ENCODE measurements at regions not wholly inside any gene's neighbourhood (a gene's known extent, or its start where the extent isn't known, plus 50 kb on each side); places are given as distances from the start of the nearest gene placed in this dataset.

GRCh38 chr20:11740975-11741374 lies 176.7 kb upstream of the BTBD3 start:
- H3K27ac Mint-ChIP-seq: no peak overlapping the region
- TF ChIP-seq IRF1 (CRISPR knock-in tag; IDR thresholded peaks at IDR 0.05) (no peak), EMX1 (CRISPR knock-in tag; IDR thresholded peaks at IDR 0.05) (no peak), ESRRA (CRISPR knock-in tag; IDR thresholded peaks at IDR 0.05; ENCODE audit: borderline replicate concordance) (no peak), CBFB (CRISPR knock-in tag; IDR thresholded peaks at IDR 0.05; ENCODE audit: low read depth) (no peak), ZNF423 (CRISPR knock-in tag; IDR thresholded peaks at IDR 0.05) (no peak), ZSCAN18 (CRISPR knock-in tag; IDR thresholded peaks at IDR 0.05) (no peak), ZNF219 (CRISPR knock-in tag; IDR thresholded peaks at IDR 0.05; ENCODE audit: borderline replicate concordance) (no peak)
- TF ChIP-seq, protein P1, sequence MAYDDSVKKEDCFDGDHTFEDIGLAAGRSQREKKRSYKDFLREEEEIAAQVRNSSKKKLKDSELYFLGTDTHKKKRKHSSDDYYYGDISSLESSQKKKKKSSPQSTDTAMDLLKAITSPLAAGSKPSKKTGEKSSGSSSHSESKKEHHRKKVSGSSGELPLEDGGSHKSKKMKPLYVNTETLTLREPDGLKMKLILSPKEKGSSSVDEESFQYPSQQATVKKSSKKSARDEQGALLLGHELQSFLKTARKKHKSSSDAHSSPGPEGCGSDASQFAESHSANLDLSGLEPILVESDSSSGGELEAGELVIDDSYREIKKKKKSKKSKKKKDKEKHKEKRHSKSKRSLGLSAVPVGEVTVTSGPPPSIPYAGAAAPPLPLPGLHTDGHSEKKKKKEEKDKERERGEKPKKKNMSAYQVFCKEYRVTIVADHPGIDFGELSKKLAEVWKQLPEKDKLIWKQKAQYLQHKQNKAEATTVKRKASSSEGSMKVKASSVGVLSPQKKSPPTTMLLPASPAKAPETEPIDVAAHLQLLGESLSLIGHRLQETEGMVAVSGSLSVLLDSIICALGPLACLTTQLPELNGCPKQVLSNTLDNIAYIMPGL (CRISPR knock-in tag; IDR thresholded peaks at IDR 0.05): no peak
- no peaks in the 10 kb centered on the region for H3K4me1 Mint-ChIP-seq
- DNase-seq (ENCODE audit: low spot score): no peak
- H3K27me3 Mint-ChIP-seq (ENCODE audit: low read depth): no peaks in the 10 kb centered on the region
- no peaks in the 10 kb centered on the region for H3K36me3 Mint-ChIP-seq
- CTCF ChIA-PET: interaction anchor here (1.1 kb wide), 1 partner anchor 24 kb away, joined by 4 read pairs; no protein-coding TSS in a partner anchor
- 0 out of 2 replicates have a peak, but pooled peaks cover 4% of the 10 kb centered on the region for H3K9me3 Mint-ChIP-seq
- no peak overlapping the region for H3K4me3 Mint-ChIP-seq
- no peak for ATAC-seq
- POLR2A ChIA-PET: interaction anchor here (0.7 kb wide), 1 partner anchor 26 kb away, joined by 4 read pairs; no protein-coding TSS in a partner anchor

DNA sequence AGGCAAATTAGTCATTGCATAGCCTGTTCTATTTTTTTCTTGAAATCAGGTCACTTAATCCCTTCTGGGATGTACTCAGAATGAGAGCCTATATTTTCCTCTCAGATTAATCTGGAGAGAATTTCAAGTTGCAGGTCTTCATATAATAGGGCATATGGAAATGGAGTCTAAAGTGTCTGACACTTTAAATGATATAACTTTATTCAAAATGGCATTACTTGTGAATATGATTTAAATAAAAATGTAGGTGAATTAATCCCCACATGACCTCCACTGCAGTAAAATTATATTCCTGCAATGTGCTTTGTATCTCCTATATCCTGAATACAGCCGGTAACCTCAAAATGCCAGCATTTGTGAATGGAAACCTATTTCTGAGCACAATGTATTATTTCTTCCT lies 172.5 kb upstream of the BTBD3 start:
- CTCF ChIA-PET: no interaction called here
- POLR2A ChIA-PET: interaction anchor here (1.0 kb wide), 1 partner anchor 9 kb away, joined by 3 read pairs; no protein-coding TSS in a partner anchor

DNA sequence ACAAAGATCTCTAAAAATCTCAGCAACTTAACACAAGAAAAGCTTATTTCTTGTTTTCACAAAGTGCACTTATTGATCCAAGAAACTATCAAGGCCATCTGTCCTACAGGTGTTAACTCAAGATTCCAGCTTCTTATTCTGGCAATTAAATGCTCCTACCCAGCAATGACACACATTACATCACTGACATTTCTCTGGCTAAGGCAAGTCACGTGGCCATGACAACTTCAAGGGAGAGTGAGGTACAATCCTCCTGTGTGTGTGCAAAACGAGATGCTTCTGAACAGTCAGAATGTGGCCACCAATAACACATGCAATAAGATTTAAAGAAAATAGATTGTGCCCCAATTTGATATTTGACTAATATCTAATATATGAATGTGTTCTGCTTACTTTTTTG lies 169.3 kb upstream of the BTBD3 start:
- DNase-seq (ENCODE audit: low spot score) (no peak), ATAC-seq (no peak)
- Mint-ChIP-seq H3K36me3 (no peaks in the 10 kb centered on the region), H3K27me3 (ENCODE audit: low read depth) (no peaks in the 10 kb centered on the region), H3K4me3 (no peak overlapping the region), H3K4me1 (no peaks in the 10 kb centered on the region), H3K9me3 (peaks cover 7% of the 10 kb centered on the region; the same call in 1 of the 2 replicates), H3K27ac (no peak overlapping the region)
- ChIA-PET POLR2A (interaction anchor here (0.7 kb wide), 1 partner anchor 1469 kb away, joined by 3 read pairs; no protein-coding TSS in a partner anchor), CTCF (interaction anchor here (1.3 kb wide), 1 partner anchor 27 kb away, joined by 3 read pairs; no protein-coding TSS in a partner anchor)
- TF ChIP-seq ELF4 (CRISPR knock-in tag; IDR thresholded peaks at IDR 0.05; ENCODE audit: low read depth) (no peak), CREM (CRISPR knock-in tag; IDR thresholded peaks at IDR 0.05) (no peak), ESRRA (CRISPR knock-in tag; IDR thresholded peaks at IDR 0.05; ENCODE audit: borderline replicate concordance) (no peak), ZNF317 (CRISPR knock-in tag; IDR thresholded peaks at IDR 0.05; ENCODE audit: borderline replicate concordance, low read depth) (no peak), ZNF219 (CRISPR knock-in tag; IDR thresholded peaks at IDR 0.05; ENCODE audit: borderline replicate concordance) (no peak), JAZF1 (CRISPR knock-in tag; IDR thresholded peaks at IDR 0.05) (no peak), MXD4 (CRISPR knock-in tag; IDR thresholded peaks at IDR 0.05; ENCODE audit: borderline replicate concordance) (no peak), IRF2 (CRISPR knock-in tag; IDR thresholded peaks at IDR 0.05; ENCODE audit: borderline replicate concordance, low read depth) (no peak), ZNF281 (CRISPR knock-in tag; IDR thresholded peaks at IDR 0.05) (no peak), CTCF (IDR thresholded peaks at IDR 0.05) (no peak), NFYB (CRISPR knock-in tag; conservative IDR thresholded peaks at IDR 0.05; ENCODE audit: low read depth) (no peak)
- TF ChIP-seq, protein P2, sequence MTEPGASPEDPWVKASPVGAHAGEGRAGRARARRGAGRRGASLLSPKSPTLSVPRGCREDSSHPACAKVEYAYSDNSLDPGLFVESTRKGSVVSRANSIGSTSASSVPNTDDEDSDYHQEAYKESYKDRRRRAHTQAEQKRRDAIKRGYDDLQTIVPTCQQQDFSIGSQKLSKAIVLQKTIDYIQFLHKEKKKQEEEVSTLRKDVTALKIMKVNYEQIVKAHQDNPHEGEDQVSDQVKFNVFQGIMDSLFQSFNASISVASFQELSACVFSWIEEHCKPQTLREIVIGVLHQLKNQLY (CRISPR knock-in tag; IDR thresholded peaks at IDR 0.05): no peak

More for the DNA sequence above, 172.5 kb upstream of the BTBD3 start:
- H3K4me3 Mint-ChIP-seq: no peak overlapping the region
- H3K9me3 Mint-ChIP-seq: no peaks in the 10 kb centered on the region
- TF ChIP-seq RORB (CRISPR knock-in tag; IDR thresholded peaks at IDR 0.05) (no peak), ESRRA (CRISPR knock-in tag; IDR thresholded peaks at IDR 0.05; ENCODE audit: borderline replicate concordance) (no peak)
- TF ChIP-seq, protein P3, sequence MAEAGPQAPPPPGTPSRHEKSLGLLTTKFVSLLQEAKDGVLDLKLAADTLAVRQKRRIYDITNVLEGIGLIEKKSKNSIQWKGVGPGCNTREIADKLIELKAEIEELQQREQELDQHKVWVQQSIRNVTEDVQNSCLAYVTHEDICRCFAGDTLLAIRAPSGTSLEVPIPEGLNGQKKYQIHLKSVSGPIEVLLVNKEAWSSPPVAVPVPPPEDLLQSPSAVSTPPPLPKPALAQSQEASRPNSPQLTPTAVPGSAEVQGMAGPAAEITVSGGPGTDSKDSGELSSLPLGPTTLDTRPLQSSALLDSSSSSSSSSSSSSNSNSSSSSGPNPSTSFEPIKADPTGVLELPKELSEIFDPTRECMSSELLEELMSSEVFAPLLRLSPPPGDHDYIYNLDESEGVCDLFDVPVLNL (CRISPR knock-in tag; IDR thresholded peaks at IDR 0.05; ENCODE audit: borderline replicate concordance, low read depth): no peak
- H3K27me3 Mint-ChIP-seq (ENCODE audit: low read depth): no peaks in the 10 kb centered on the region
- DNase-seq (ENCODE audit: low spot score) (no peak), ATAC-seq (no peak)
- H3K27ac Mint-ChIP-seq: no peak overlapping the region
- H3K4me1 Mint-ChIP-seq: no peaks in the 10 kb centered on the region
- no peaks in the 10 kb centered on the region for H3K36me3 Mint-ChIP-seq
